Immature natural killer cell (primary cell): ENCODE measurements at regions not wholly inside any gene's neighbourhood (a gene's known extent, or its start where the extent isn't known, plus 50 kb on each side); places are given as distances from the start of the nearest gene placed in this dataset.

Experiments
- DNase-seq, 3 donors: peaks; one replicate each; pipeline ENCODE4 v3.0.0; 2022; ENCODE audit warnings: mixed read lengths in 1 of 3
- H3K27ac Mint-ChIP-seq, 6 donors: one replicate each; pipeline ENCODE4 v1.8.0; 2020; ENCODE audit warnings: mixed read lengths in 6 of 6, mild to moderate bottlenecking in 5 of 6, inconsistent platforms in 4 of 6, moderate library complexity in 3 of 6
- H3K27me3 Mint-ChIP-seq, 3 donors: one replicate each; pipeline ENCODE4 v1.8.0; 2020 to 2021; ENCODE audit warnings: low read depth in 3 of 3, mild to moderate bottlenecking in 3 of 3, mixed read lengths in 3 of 3, moderate library complexity in 3 of 3, inconsistent platforms in 1 of 3
- H3K36me3 Mint-ChIP-seq, 3 donors: one replicate each; pipeline ENCODE4 v1.8.0; 2020; ENCODE audit warnings: mixed read lengths in 3 of 3, inconsistent platforms in 2 of 3, mild to moderate bottlenecking in 2 of 3
- H3K4me1 Mint-ChIP-seq, 2 donors: one replicate each; pipeline ENCODE4 v1.8.0; 2020; ENCODE audit warnings: inconsistent platforms in 2 of 2, mild to moderate bottlenecking in 2 of 2, mixed read lengths in 2 of 2, moderate library complexity in 1 of 2
- H3K4me3 Mint-ChIP-seq, 5 donors: one replicate each; pipeline ENCODE4 v1.8.0; 2020; ENCODE audit warnings: mild to moderate bottlenecking in 5 of 5, mixed read lengths in 5 of 5, inconsistent platforms in 3 of 5, moderate library complexity in 3 of 5
- H3K9me3 Mint-ChIP-seq, 6 donors: one replicate each; pipeline ENCODE4 v1.8.0; 2020; ENCODE audit warnings: mild to moderate bottlenecking in 6 of 6, mixed read lengths in 6 of 6, inconsistent platforms in 4 of 6, moderate library complexity in 3 of 6

- Mint-ChIP-seq H3K27me3 (peaks cover 0 to 4% (median 0%) of the 10 kb centered on the region in 3 donors), H3K4me1 (peaks cover 0 to 3% of the 10 kb centered on the region in 2 donors), H3K9me3 (no peaks in the 10 kb centered on the region), H3K27ac (no peak overlapping the region), H3K4me3 (no peak overlapping the region), H3K36me3 (no peaks in the 10 kb centered on the region)
- no peak for DNase-seq
Observed at GRCh38 chr13:29917650-29918049, 67.2 kb upstream of the UBL3 start.

- Mint-ChIP-seq H3K27me3 (peaks cover 0 to 9% (median 2%) of the 10 kb centered on the region in 3 donors), H3K4me1 (peaks cover 0 to 3% of the 10 kb centered on the region in 2 donors), H3K36me3 (no peaks in the 10 kb centered on the region), H3K9me3 (no peaks in the 10 kb centered on the region), H3K4me3 (no peak overlapping the region), H3K27ac (no peak overlapping the region)
- DNase-seq, result no peak
Observed at GRCh38 chr13:29914581-29914980, 64.2 kb upstream of the UBL3 start.

- no peak for DNase-seq
- Mint-ChIP-seq H3K36me3 (peaks cover 0 to 3% (median 0%) of the 10 kb centered on the region in 3 donors), H3K27me3 (peaks cover 2 to 9% (median 3%) of the 10 kb centered on the region in 3 donors), H3K4me3 (no peak overlapping the region), H3K27ac (no peak overlapping the region), H3K4me1 (no peaks in the 10 kb centered on the region), H3K9me3 (no peaks in the 10 kb centered on the region)
Observed at GRCh38 chr13:29911781-29912418, 61.5 kb upstream of the UBL3 start.

- peaks cover 0 to 3% (median 0%) of the 10 kb centered on the region in 3 donors for H3K36me3 Mint-ChIP-seq
- H3K27ac Mint-ChIP-seq, result no peak overlapping the region
- no peak overlapping the region for H3K4me3 Mint-ChIP-seq
- DNase-seq, result no peak
- no peaks in the 10 kb centered on the region for H3K9me3 Mint-ChIP-seq
- no peaks in the 10 kb centered on the region for H3K4me1 Mint-ChIP-seq
- H3K27me3 Mint-ChIP-seq, result peaks cover 2 to 14% (median 3%) of the 10 kb centered on the region in 3 donors
Observed at GRCh38 chr13:29909975-29910674, 59.7 kb upstream of the UBL3 start.

- no peak for DNase-seq
- no peak overlapping the region for H3K4me3 Mint-ChIP-seq
- peaks cover 2% of the 10 kb centered on the region in 2 donors for H3K4me1 Mint-ChIP-seq
- no peak overlapping the region for H3K27ac Mint-ChIP-seq
- peaks cover 2 to 14% (median 3%) of the 10 kb centered on the region in 3 donors for H3K27me3 Mint-ChIP-seq
- H3K9me3 Mint-ChIP-seq, result no peaks in the 10 kb centered on the region
- peaks cover 0 to 3% (median 0%) of the 10 kb centered on the region in 3 donors for H3K36me3 Mint-ChIP-seq
Observed at GRCh38 chr13:29909081-29909730, 58.8 kb upstream of the UBL3 start.

- Mint-ChIP-seq H3K9me3 (no peaks in the 10 kb centered on the region), H3K27me3 (peaks cover 2 to 14% (median 3%) of the 10 kb centered on the region in 3 donors), H3K27ac (no peak overlapping the region), H3K36me3 (peaks cover 0 to 3% (median 0%) of the 10 kb centered on the region in 3 donors), H3K4me3 (no peak overlapping the region), H3K4me1 (peaks cover 8 to 9% of the 10 kb centered on the region in 2 donors)
- DNase-seq, result no peak
Observed at GRCh38 chr13:29908416-29909080, 58.1 kb upstream of the UBL3 start.

GRCh38 chr13:29907670-29908069 lies 57.3 kb upstream of the UBL3 start:
- Mint-ChIP-seq H3K36me3 (peaks cover 0 to 3% (median 0%) of the 10 kb centered on the region in 3 donors), H3K27ac (no peak overlapping the region), H3K4me1 (peaks cover 16 to 17% of the 10 kb centered on the region in 2 donors), H3K27me3 (peaks cover 2 to 14% (median 3%) of the 10 kb centered on the region in 3 donors), H3K4me3 (no peak overlapping the region), H3K9me3 (no peaks in the 10 kb centered on the region)
- DNase-seq, result no peak

GRCh38 chr13:29906432-29907011 lies 56.1 kb upstream of the UBL3 start:
- H3K36me3 Mint-ChIP-seq, result peaks cover 0 to 3% (median 0%) of the 10 kb centered on the region in 3 donors
- no peak for DNase-seq
- peaks cover 28 to 29% of the 10 kb centered on the region in 2 donors for H3K4me1 Mint-ChIP-seq
- peak overlapping the region in 1 of 6 donors; percentile 35 for H3K27ac Mint-ChIP-seq
- peaks cover 5 to 14% (median 5%) of the 10 kb centered on the region in 3 donors for H3K27me3 Mint-ChIP-seq
- no peak overlapping the region for H3K4me3 Mint-ChIP-seq
- H3K9me3 Mint-ChIP-seq, result no peaks in the 10 kb centered on the region

GRCh38 chr13:29905845-29906244 lies 55.4 kb upstream of the UBL3 start:
- no peak for DNase-seq
- Mint-ChIP-seq H3K36me3 (peaks cover 0 to 3% (median 0%) of the 10 kb centered on the region in 3 donors), H3K27me3 (peaks cover 5 to 11% (median 7%) of the 10 kb centered on the region in 3 donors), H3K27ac (no peak overlapping the region), H3K9me3 (no peaks in the 10 kb centered on the region), H3K4me1 (peaks cover 34 to 36% of the 10 kb centered on the region in 2 donors), H3K4me3 (no peak overlapping the region)

- peaks cover 3 to 7% (median 6%) of the 10 kb centered on the region in 3 donors for H3K27me3 Mint-ChIP-seq
- peaks cover 0 to under 1% (median 0%) of the 10 kb centered on the region in 3 donors for H3K36me3 Mint-ChIP-seq
- peaks cover 38% of the 10 kb centered on the region in 2 donors for H3K4me1 Mint-ChIP-seq
- DNase-seq, result no peak
- H3K9me3 Mint-ChIP-seq, result no peaks in the 10 kb centered on the region
- peak overlapping the region in 1 of 5 donors; percentile 25 for H3K4me3 Mint-ChIP-seq
- peak overlapping the region in 3 of 6 donors; percentile 29 to 58 (median 55) for H3K27ac Mint-ChIP-seq
Observed at GRCh38 chr13:29903996-29904395, 53.6 kb upstream of the UBL3 start.

- Mint-ChIP-seq H3K27me3 (peaks cover 3 to 7% (median 5%) of the 10 kb centered on the region in 3 donors), H3K36me3 (no peaks in the 10 kb centered on the region), H3K27ac (peak overlapping the region in 4 of 6 donors; percentile 16 to 95 (median 42)), H3K9me3 (no peaks in the 10 kb centered on the region), H3K4me3 (peak overlapping the region in 2 of 5 donors; percentile 5 to 50), H3K4me1 (peaks cover 38% of the 10 kb centered on the region in 2 donors)
- DNase-seq, result no peak
Observed at GRCh38 chr13:29903543-29903942, 53.1 kb upstream of the UBL3 start.

GRCh38 chr13:29902632-29903305 lies 52.4 kb upstream of the UBL3 start:
- Mint-ChIP-seq H3K27ac (peak overlapping the region; percentile 95 to 99 (median 98)), H3K36me3 (no peaks in the 10 kb centered on the region), H3K4me3 (peak overlapping the region; percentile 86 to 97 (median 95)), H3K27me3 (peaks cover 3 to 7% (median 5%) of the 10 kb centered on the region in 3 donors), H3K4me1 (peaks cover 38% of the 10 kb centered on the region in 2 donors), H3K9me3 (no peaks in the 10 kb centered on the region)
- no peak for DNase-seq
